Sigmoid colon (tissue), 6 donors: ENCODE measurements at regions not wholly inside any gene's neighbourhood (a gene's known extent, or its start where the extent isn't known, plus 50 kb on each side); places are given as distances from the start of the nearest gene placed in this dataset.
"Not testable (repeated sequence)": the region's sequence is repeated elsewhere in the genome, so short reads cannot be mapped to it uniquely, and the experiment has no call there.

Experiments
- DNase-seq: peaks from one replicate; pipeline ENCODE4 v3.0.0-alpha.2; 2019
- H3K27ac ChIP-seq, 4 donors: fragments of 200-600 bp; sonication (generic); one replicate each; pipeline ENCODE4 v1.5.1; 2016 to 2019; ENCODE audit warnings: mild to moderate bottlenecking in 1 of 4
- H3K27me3 ChIP-seq, 3 donors: fragments of 200-600 bp; sonication (generic); one replicate each; pipeline ENCODE4 v1.5.1; 2019; ENCODE audit warnings: mild to moderate bottlenecking in 1 of 3
- H3K36me3 ChIP-seq, 4 donors: fragments of 200-600 bp; sonication (generic); one replicate each; pipeline ENCODE4 v1.5.1; 2016 to 2019
- H3K4me1 ChIP-seq, 4 donors: fragments of 200-600 bp; sonication (generic); one replicate each; pipeline ENCODE4 v1.5.1; 2017 to 2019
- H3K4me3 ChIP-seq, 4 donors: fragments of 200-600 bp; sonication (generic); one replicate each; pipeline ENCODE4 v1.5.1; 2017 to 2019; ENCODE audit warnings: mild to moderate bottlenecking in 2 of 4, moderate library complexity in 1 of 4
- H3K9me3 ChIP-seq, 4 donors: fragments of 200-600 bp in 3 of 4; sonication (generic) in 3 of 4; one replicate each; pipeline versions ENCODE4 v1.5.1 to v1.6.1; 2013 to 2019
- CTCF ChIP-seq, 4 experiments: fragments of 450-650 bp in 3 of 4; fragments of 200-600 bp in 1 of 4; IDR thresholded peaks; one replicate each; pipeline ENCODE4 v1.5.1; 2016 to 2019; ENCODE audit warnings: antibody characterized with exemption in 4 of 4, mild to moderate bottlenecking in 3 of 4, moderate library complexity in 2 of 4
- EP300 ChIP-seq, 4 donors: sonication (generic); formaldehyde crosslinking; IDR thresholded peaks; one replicate each; pipeline ENCODE4 v1.6.1; 2017; ENCODE audit warnings: antibody characterized with exemption in 4 of 4
- POLR2A ChIP-seq, 2 donors: fragments of 450-650 bp; IDR thresholded peaks; one replicate each; pipeline ENCODE4 v1.6.1; 2016; ENCODE audit warnings: antibody characterized with exemption in 2 of 2, mild to moderate bottlenecking in 2 of 2, moderate library complexity in 2 of 2
- POLR2AphosphoS5 ChIP-seq, 4 donors: sonication (generic); formaldehyde crosslinking; IDR thresholded peaks; one replicate each; pipeline ENCODE4 v1.6.1; 2017; ENCODE audit warnings: antibody characterized with exemption in 4 of 4
- WGBS, 2 donors: extraction: QIAGEN DNeasy Blood & Tissue Kit; methylation state at CpG; one replicate each; pipeline ENCODE4 v1.1.7; 2013; 5-methylcytosine and 5-hydroxymethylcytosine counted together
- intact Hi-C: fragments of 100-400 bp; cut with DNase I; formaldehyde crosslinking; loops from one replicate; pipeline ENCODE4 v1.15.1; 2023
- donor health status: healthy with polysubstance abuse.
- donor health status: healthy.

- no peak for DNase-seq
- TF ChIP-seq POLR2A (IDR thresholded peaks at IDR 0.05) (no peak), EP300 (IDR thresholded peaks at IDR 0.05) (no peak), POLR2AphosphoS5 (IDR thresholded peaks at IDR 0.05) (no peak), CTCF (IDR thresholded peaks at IDR 0.05) (no peak)
- 79 to 81% methylated on average over 2 of the region's 2 CpGs for WGBS, 2 donors
- peaks cover 0 to 4% (median 1%) of the 10 kb centered on the region in 4 donors for H3K4me1 ChIP-seq
- H3K4me3 ChIP-seq, result no peak overlapping the region
- no peaks in the 10 kb centered on the region for H3K27me3 ChIP-seq
- H3K27ac ChIP-seq, result no peak overlapping the region
- no peaks in the 10 kb centered on the region for H3K36me3 ChIP-seq
- H3K9me3 ChIP-seq, result peaks cover 0 to 9% (median 0%) of the 10 kb centered on the region in 4 donors
- intact Hi-C loops, result no loop called here
Measured at GRCh38 chr7:54188843-54189242, 353.3 kb upstream of the VSTM2A start.

GRCh38 chr7:54189330-54189729 is 352.8 kb upstream of the VSTM2A start:
- peaks cover 0 to 9% (median 0%) of the 10 kb centered on the region in 4 donors for H3K9me3 ChIP-seq
- DNase-seq, result no peak
- TF ChIP-seq EP300 (IDR thresholded peaks at IDR 0.05) (no peak), POLR2A (IDR thresholded peaks at IDR 0.05) (no peak), POLR2AphosphoS5 (IDR thresholded peaks at IDR 0.05) (no peak), CTCF (IDR thresholded peaks at IDR 0.05) (no peak)
- H3K27ac ChIP-seq, result no peak overlapping the region
- intact Hi-C loops, result no loop called here
- H3K36me3 ChIP-seq, result no peaks in the 10 kb centered on the region
- peaks cover 0 to 4% (median 1%) of the 10 kb centered on the region in 4 donors for H3K4me1 ChIP-seq
- H3K4me3 ChIP-seq, result no peak overlapping the region
- no peaks in the 10 kb centered on the region for H3K27me3 ChIP-seq
- 68 to 77% methylated on average over 2 of the region's 2 CpGs for WGBS, 2 donors

- Histone ChIP-seq H3K27me3 (no peaks in the 10 kb centered on the region), H3K4me1 (no peaks in the 10 kb centered on the region), H3K9me3 (peaks cover 0 to 4% (median 1%) of the 10 kb centered on the region in 4 donors), H3K4me3 (no peak overlapping the region), H3K27ac (no peak overlapping the region), H3K36me3 (no peaks in the 10 kb centered on the region)
- no peak for TF ChIP-seq POLR2A (IDR thresholded peaks at IDR 0.05)
- TF ChIP-seq CTCF (IDR thresholded peaks at IDR 0.05), result no peak
- no peak for TF ChIP-seq EP300 (IDR thresholded peaks at IDR 0.05)
- TF ChIP-seq POLR2AphosphoS5 (IDR thresholded peaks at IDR 0.05), result no peak
- DNase-seq, result no peak
- intact Hi-C loops, result no loop called here
Measured at GRCh38 chr7:54201501-54201900, 340.7 kb upstream of the VSTM2A start.

GRCh38 chr7:54215424-54215823 is 326.8 kb upstream of the VSTM2A start:
- TF ChIP-seq CTCF (IDR thresholded peaks at IDR 0.05) (no peak), POLR2A (IDR thresholded peaks at IDR 0.05) (no peak), POLR2AphosphoS5 (IDR thresholded peaks at IDR 0.05) (no peak), EP300 (IDR thresholded peaks at IDR 0.05) (no peak)
- Histone ChIP-seq H3K27ac (no peak overlapping the region), H3K36me3 (no peaks in the 10 kb centered on the region), H3K4me1 (no peaks in the 10 kb centered on the region), H3K9me3 (peaks cover 0 to 3% (median 0%) of the 10 kb centered on the region in 4 donors), H3K4me3 (no peak overlapping the region), H3K27me3 (no peaks in the 10 kb centered on the region)
- 72 to 74% methylated on average over 1 of the region's 1 CpG for WGBS, 2 donors
- intact Hi-C loops, result no loop called here
- DNase-seq, result no peak

- intact Hi-C loops, H3K9me3 ChIP-seq, H3K27me3 ChIP-seq, H3K4me3 ChIP-seq, H3K36me3 ChIP-seq, H3K27ac ChIP-seq, DNase-seq, H3K4me1 ChIP-seq: not testable (repeated sequence)
Measured at GRCh38 chr7:54226030-54226429, 316.1 kb upstream of the VSTM2A start.
